A549 (cell line): ENCODE measurements at regions not wholly inside any gene's neighbourhood (a gene's known extent, or its start where the extent isn't known, plus 50 kb on each side); places are given as distances from the start of the nearest gene placed in this dataset.

ENCODE experiments used
- BHLHE40 ChIP-seq: IDR thresholded peaks from 2 replicates; pipeline ENCODE4 v1.6.1; 2012; ENCODE audit warnings: low read depth, low read length, inconsistent platforms
- CBX2 ChIP-seq: fragments of 200-600 bp; sonication (generic); IDR thresholded peaks from 2 replicates; pipeline ENCODE4 v1.6.1; 2016; ENCODE audit warnings: low read depth, mild to moderate bottlenecking, borderline replicate concordance
- NR3C1 ChIP-seq: fragments of >200 bp; sonication (Bioruptor Twin); formaldehyde crosslinking; IDR thresholded peaks from 3 replicates; pipeline ENCODE4 v1.6.1; 2017
- POLR2A ChIP-seq: IDR thresholded peaks from 2 replicates; pipeline ENCODE4 v1.6.1; 2012; ENCODE audit warnings: mild to moderate bottlenecking, low read length
- RAD21 ChIP-seq, 2 experiments: fragments of >200 bp in 1 of 2; sonication (Bioruptor Twin) in 1 of 2; formaldehyde crosslinking in 1 of 2; IDR thresholded peaks in 1 of 2; conservative IDR thresholded peaks in 1 of 2; 2 replicates in 1 of 2; 3 replicates in 1 of 2; pipeline ENCODE4 v1.6.1; 2012 to 2018; ENCODE audit warnings: inconsistent platforms in 1 of 2
- TP53 ChIP-seq: fragments of 250-450 bp; sonication (Bioruptor Pico); IDR thresholded peaks from 2 replicates; pipeline ENCODE4 v1.5.0; 2021; ENCODE audit warnings: mild to moderate bottlenecking, moderate library complexity
- TF ChIP-seq, protein P1 (sequence below): fragments of >200 bp; sonication (Bioruptor Twin); formaldehyde crosslinking; IDR thresholded peaks from 3 replicates; pipeline ENCODE4 v1.5.1; 2016
- TF ChIP-seq, protein P2 (sequence below): IDR thresholded peaks from 2 replicates; pipeline ENCODE4 v1.6.1; 2012; ENCODE audit warnings: low read depth, borderline replicate concordance
- TF ChIP-seq, protein P3 (sequence below): fragments of 150-350 bp; IDR thresholded peaks from 2 replicates; pipeline ENCODE4 v1.6.1; 2014; ENCODE audit warnings: low read depth, mild to moderate bottlenecking, low read length
- TF ChIP-seq, protein P4 (sequence below): IDR thresholded peaks from 2 replicates; pipeline ENCODE4 v1.6.1; 2012

DNA sequence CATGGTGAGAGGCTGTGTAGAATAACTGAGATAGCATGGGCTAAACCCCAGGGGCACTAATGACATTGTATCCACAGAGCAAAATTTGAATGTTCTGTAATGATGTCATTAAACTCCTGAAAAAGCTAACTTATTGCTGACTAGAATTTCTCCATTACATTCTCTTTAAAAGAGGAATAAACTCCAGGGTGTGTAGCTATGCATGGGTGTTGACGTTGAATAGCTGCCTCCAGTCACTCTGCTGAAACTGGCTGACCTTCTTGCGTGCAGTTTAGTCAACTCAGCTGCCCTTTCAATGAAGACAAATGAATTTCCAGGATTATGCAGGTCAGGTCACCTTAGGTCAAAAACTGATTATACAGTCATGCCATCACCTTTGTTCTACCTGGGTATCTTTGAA lies 617.5 kb upstream of the WWC1 start:
- TF ChIP-seq, protein P1, sequence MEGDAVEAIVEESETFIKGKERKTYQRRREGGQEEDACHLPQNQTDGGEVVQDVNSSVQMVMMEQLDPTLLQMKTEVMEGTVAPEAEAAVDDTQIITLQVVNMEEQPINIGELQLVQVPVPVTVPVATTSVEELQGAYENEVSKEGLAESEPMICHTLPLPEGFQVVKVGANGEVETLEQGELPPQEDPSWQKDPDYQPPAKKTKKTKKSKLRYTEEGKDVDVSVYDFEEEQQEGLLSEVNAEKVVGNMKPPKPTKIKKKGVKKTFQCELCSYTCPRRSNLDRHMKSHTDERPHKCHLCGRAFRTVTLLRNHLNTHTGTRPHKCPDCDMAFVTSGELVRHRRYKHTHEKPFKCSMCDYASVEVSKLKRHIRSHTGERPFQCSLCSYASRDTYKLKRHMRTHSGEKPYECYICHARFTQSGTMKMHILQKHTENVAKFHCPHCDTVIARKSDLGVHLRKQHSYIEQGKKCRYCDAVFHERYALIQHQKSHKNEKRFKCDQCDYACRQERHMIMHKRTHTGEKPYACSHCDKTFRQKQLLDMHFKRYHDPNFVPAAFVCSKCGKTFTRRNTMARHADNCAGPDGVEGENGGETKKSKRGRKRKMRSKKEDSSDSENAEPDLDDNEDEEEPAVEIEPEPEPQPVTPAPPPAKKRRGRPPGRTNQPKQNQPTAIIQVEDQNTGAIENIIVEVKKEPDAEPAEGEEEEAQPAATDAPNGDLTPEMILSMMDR = no peak
- no peak for TF ChIP-seq NR3C1
- no peak for TF ChIP-seq TP53 (CRISPR knock-in tag)
- no peak for TF ChIP-seq POLR2A
- TF ChIP-seq BHLHE40 = no peak
- TF ChIP-seq, protein P2, sequence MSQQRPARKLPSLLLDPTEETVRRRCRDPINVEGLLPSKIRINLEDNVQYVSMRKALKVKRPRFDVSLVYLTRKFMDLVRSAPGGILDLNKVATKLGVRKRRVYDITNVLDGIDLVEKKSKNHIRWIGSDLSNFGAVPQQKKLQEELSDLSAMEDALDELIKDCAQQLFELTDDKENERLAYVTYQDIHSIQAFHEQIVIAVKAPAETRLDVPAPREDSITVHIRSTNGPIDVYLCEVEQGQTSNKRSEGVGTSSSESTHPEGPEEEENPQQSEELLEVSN = no peak
- TF ChIP-seq, protein P3, sequence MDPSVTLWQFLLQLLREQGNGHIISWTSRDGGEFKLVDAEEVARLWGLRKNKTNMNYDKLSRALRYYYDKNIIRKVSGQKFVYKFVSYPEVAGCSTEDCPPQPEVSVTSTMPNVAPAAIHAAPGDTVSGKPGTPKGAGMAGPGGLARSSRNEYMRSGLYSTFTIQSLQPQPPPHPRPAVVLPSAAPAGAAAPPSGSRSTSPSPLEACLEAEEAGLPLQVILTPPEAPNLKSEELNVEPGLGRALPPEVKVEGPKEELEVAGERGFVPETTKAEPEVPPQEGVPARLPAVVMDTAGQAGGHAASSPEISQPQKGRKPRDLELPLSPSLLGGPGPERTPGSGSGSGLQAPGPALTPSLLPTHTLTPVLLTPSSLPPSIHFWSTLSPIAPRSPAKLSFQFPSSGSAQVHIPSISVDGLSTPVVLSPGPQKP = no peak
- TF ChIP-seq, protein P4, sequence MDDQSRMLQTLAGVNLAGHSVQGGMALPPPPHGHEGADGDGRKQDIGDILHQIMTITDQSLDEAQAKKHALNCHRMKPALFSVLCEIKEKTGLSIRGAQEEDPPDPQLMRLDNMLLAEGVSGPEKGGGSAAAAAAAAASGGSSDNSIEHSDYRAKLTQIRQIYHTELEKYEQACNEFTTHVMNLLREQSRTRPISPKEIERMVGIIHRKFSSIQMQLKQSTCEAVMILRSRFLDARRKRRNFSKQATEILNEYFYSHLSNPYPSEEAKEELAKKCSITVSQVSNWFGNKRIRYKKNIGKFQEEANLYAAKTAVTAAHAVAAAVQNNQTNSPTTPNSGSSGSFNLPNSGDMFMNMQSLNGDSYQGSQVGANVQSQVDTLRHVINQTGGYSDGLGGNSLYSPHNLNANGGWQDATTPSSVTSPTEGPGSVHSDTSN = no peak
- no peak for TF ChIP-seq RAD21 (conservative IDR thresholded peaks at IDR 0.05 in 1 of 2, IDR thresholded peaks at IDR 0.05 in 1 of 2)
- TF ChIP-seq CBX2 = no peak
